Fibroblast of skin of left biceps (primary cell): ENCODE measurements at regions not wholly inside any gene's neighbourhood (a gene's known extent, or its start where the extent isn't known, plus 50 kb on each side); places are given as distances from the start of the nearest gene placed in this dataset.
"Not testable (repeated sequence)": the region's sequence is repeated elsewhere in the genome, so short reads cannot be mapped to it uniquely, and the experiment has no call there.

Experiments used
- DNase-seq, 2 experiments: peaks; one replicate each; pipeline ENCODE4 v3.0.0-alpha.2; 2013; ENCODE audit warnings: low read depth in 2 of 2

DNA sequence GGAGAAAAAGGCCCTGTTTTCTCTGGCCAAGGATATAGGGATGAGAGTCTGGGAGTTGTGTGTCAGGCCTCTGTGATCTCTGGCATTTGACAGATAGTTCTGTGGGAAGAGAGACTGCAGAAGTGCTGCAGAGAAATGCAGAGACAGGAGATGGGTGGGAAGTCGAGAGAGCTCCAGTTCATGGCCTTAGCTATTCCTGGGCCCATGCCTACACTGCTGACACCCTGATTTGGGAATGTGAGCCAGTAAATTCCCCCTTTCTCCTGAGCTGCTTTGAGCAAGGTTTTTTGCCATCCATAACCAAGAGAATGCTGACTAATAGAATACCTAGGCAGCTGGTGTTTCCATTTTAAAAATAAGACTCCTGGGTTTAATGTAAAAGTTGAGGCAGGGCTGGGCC, 59.3 kb downstream of the EBLN2 start:
- no peak for DNase-seq

DNA sequence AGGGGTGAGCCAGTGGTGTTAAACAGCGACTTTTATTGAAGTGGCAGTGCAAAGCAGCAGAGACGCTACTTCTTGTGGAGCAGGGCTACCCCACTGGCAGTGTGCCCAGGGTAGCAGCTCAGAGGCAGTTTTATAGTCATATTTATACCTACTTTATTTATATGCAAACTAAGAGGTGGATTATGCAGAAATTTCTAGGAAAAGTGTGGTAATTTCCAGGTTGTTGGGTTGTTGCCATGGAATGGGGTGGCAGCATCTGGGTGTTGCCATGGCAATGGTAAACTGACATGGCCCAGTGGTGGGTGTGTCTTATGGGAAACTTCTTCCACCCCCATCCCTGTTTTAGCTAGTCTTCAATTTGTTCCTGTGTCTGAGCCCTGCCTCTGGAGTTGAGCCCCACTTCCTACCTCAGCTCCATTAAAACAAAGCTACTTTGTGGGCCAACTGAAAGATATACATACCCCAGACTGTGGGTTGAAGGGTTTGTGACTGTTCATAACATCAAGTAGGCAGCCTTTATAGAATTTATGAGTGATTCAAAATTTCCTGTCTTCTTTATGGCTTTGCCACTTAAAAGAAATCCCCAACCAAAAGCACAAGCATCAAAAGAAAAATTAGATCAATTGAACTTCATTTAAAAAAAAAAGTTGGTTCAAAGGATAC, 60.3 kb downstream of the EBLN2 start:
- DNase-seq: no peak

DNA sequence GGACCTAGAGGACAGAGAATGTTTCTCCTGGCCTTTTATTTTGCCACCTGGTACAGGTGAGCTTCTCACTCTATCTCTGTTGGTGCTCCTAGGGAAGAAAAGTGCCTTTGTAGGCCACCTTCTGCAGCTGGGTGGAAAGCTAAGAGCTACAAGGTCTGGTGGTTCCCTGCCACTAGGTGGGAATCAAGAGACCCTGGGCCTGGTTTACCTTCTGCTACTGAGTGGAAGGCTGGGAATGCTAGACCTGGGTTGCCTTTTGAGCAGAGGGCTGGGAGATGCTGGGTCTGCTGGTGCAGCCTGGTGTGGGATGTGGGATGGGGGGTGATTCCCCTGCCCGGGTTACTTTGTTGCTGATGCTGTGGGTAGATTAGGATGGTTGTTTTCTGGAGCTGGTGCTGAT, 72.6 kb downstream of the EBLN2 start:
- no peak for DNase-seq

DNA sequence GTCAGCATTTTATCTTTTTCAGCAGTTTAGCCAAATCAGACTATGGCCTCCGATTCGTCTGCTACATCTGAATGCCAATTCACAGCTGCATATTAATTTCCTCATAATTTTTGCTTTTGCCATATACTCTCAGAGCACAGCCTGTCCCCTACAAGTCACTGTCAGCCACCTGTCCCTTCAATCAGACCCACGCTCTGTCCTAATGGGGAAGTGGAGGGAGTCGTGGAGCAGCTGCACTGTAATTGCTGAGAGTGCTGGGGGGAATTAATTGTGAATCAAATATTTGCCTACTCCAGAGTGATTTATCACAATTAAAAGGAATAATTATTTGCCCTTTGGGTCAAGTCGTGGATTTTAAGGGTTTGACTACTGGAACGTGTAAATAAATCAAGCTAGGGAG, 75.5 kb downstream of the EBLN2 start:
- DNase-seq: no peak

DNA sequence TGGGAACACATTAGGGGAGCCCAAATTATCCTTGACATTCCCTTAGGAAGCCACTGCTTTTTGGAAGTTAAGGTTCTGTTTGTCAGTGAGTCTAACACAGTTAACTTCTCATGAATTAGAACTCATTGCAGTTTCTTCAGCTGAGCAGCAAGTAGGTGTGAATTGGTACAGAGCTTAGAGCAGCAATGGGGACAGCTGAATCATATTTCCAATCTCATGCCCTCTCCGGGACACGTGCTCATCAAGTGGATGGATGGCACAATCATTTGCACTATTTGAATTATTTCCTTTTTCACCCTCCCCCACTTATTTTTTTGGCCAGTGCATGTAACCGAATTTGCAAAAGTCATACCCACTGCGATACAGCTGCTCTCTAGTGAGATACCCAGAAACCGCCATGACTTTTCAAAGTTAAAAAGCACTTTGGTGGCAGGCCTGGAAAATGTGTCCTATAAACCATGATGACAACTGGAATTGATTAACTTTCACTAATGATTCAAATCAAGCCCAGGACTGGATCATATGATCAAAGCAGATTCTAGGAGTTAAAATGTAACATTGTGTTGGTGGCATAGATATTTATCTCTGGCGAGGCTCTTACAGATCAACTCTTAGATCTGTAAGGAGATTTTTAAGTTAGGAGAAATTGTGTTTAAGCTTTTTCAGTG, 76.4 kb downstream of the EBLN2 start:
- DNase-seq: no peak

DNA sequence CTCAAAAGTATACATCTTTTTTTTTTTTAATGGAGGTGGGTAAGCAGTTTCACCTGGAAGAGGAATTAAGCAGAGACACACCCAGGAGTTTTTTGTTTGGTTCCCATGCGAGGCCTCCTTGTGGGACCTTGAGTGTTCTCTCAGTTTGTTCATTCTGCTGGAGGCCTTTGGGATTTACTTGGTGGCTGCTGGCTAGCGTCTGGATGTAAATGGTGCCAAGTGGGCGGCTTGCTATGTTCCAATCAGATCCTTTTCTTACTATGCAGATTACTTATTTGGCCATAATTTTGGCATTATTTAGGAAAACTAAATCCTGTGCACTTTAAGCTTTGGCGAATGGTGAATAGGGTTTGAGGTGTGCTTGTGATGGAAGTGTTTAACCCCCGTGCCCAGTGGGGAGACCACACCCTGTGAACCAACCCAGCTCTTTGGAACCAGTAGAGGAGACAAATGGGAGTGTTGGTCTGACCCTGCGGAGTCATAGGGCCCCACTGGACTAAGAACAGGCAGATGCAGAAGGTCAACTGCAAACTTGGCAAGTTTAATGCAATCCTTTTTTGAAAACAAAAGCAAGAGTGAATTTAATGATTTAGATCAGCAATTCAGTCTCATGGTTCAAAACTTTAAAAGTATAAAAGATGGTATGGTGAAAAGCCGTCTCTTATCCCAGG, 79.4 kb downstream of the EBLN2 start:
- DNase-seq: no peak

DNA sequence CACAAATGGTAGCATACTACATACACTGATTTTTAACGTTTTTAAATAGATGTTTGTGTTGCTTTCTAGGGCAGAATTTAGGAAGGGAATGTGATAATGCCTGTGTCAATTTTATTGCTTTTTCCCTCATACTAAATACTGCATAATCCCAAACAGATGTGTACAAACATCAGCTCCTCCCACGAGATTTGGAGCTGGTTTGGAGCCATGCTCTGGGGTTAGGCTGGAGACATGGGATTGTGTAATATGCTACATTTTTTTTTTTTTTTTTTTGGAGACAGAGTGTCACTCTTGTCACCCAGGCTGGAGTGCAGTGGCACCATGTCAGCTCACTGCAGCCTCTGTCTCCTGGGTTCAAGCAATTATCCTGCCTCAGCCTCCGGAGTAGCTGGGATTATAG, 80.1 kb downstream of the EBLN2 start:
- DNase-seq: peak in 1 of 2 experiments; percentile 7

DNA sequence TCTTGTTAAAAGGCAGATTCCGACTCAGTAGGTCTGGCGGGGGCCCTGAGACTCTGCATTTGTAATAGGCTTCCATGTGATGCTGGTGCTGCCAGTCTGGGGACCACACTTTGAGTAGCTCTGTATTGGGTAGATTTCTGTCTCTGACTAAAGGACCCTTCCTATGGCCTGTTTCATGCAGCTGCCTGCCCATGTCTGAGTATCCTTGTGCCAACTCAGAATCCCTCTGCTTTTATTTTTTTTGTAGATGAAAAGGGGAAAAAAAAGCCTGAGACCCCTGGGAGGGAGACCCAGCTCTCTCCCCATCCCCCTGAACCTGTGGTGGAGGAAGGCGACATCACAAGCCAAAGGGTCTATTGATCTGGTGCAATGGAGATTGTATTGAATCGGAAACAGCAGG, 81.9 kb downstream of the EBLN2 start:
- no peak for DNase-seq

DNA sequence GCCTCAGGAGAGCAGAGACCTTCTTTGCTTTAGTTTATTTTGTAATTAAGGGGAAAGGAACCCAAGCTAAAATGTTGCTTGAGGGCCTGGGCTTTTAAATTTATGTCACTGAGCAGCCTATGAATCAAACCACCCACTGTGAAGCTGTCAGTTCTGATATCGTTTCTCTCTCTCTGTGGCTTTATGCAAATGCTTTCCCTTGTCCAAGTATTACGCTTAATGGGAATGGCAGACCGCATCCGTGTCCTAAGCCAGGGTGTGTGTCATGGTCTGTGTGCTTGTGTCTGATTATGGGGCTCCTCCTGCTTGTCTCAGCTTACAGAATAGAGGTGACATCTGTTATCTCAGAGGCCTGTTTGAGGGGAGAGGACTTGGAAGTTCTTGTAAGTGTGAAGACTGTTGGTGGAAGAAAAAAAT, 82.4 kb downstream of the EBLN2 start:
- peak; percentile 28 to 35 for DNase-seq

DNA sequence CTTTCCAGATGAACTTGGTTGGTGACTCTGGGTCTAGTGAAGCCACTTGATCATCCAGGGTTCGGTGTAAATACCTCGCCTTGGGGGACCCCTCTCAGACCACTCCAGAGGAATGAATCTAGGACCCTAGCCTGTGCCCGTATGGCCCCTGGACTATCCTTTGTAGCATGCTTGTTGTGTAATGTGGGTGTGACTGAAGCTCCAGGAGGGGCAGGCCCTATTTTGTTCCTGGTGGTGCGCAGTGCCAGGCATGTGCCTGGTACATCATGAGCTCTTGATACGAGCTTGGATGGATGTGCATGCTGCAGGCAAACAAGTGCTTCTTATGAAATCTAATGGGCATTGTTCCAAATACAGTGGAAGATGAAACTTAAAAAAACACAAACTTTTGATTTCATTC, 82.8 kb downstream of the EBLN2 start:
- DNase-seq: no peak

DNA sequence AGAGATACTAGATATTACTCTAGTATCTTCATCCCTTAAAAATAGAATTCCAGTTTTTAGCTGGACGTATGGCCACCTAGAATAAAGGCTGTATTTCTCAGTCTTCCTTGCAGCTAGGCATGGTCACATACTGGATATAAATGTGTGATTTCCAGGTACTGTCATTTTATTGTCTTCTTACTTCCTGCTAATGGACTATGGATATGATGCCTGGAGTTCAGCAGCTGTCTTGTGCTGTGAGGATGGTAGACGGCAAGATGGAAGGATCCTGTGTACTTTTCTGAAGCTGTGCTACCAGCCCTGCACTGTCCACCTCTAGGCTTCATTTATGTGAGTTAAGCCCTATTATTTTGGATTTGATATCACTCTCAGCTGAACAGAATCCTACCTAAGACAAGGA, 83.4 kb downstream of the EBLN2 start:
- no peak for DNase-seq

DNA sequence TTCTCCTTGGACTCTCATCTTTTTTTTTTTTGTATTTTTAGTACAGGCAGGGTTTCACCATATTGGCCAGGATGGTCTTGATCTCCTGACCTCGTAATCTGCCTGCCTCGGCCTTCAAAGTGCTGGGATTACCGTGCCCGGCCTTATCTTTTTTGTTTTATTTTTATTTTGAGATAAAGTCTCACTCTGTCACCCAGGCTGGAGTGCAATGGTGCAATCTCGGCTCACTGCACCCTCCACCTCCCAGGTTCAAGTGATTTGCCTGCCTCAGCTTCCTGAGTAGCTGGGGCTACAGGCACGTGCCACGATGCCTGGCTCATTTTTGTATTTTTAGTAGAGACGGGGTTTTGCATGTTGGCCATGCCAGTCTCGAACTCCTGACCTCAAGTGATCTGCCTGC, 86.0 kb downstream of the EBLN2 start:
- not testable (repeated sequence) for DNase-seq

DNA sequence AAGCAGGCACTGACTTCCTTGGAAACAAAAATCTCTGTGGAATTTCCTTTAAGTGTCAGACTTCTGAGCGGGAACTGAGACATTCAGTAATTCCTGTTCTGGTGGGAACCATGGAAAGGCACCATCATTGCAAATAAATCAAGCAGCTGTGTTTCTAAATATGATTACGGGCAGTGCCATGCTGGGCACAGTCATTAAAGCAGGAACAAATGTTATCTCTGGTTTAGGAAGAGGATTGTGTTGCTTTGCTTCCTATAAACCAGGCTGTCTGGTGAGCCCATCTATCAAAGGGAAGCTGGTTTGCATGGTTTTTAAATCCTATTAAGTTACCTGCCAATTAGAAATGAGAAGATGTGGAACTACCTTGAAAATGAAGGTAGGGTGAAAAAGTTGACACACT, 86.7 kb downstream of the EBLN2 start:
- no peak for DNase-seq

DNA sequence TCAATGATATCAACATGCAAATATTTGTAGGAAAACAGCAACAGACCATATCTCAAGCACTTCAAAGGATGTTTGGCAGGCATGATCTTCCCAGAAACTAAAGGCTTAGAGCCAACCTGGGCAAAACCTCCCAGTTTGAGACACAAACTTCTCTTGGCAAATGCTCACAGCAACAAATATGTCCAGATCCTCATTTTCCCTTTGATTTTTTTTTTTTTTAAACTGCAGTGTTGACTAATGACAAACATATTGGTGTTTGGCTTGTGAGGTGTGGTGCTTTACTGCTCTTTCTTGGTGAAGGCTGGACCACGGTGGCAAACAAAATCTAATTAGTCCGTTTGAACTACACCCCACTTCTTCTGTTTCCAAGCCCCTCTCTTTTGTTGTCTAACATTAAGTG, 87.2 kb downstream of the EBLN2 start:
- no peak for DNase-seq

DNA sequence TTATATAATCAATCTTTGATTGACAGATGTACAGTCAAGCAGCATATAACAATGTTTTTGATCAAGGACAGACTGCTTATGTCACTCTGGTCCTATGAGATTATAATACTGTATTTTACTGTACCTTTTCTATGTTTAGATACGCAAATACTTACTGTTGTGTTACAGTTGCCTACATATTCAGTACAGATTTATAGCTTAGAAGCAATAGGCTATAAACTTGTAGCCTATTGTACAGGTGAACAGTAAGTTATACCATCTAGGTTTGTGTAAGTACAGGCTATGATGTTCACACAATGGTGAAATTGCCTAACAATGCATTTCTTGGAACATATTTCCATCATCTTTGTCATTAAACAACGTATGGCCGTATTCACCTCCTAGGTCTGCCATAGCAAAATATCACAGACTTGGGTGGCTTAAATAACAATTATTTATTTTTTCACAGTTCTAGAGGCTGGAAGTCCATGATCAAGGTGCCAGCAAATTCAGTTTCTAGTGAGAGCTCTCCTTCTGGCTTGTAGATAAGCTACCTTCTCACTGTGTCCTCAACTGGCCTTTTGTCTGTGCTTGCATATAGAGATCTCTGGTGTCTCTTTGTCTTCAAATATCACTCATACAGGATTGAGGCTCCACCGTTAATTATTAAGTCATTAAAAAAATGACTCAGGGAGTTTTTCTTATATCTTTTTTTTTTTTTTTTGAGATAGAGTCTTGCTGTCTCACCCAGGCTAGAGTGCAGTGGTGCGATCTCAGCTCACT, 89.1 kb downstream of the EBLN2 start:
- DNase-seq: no peak

DNA sequence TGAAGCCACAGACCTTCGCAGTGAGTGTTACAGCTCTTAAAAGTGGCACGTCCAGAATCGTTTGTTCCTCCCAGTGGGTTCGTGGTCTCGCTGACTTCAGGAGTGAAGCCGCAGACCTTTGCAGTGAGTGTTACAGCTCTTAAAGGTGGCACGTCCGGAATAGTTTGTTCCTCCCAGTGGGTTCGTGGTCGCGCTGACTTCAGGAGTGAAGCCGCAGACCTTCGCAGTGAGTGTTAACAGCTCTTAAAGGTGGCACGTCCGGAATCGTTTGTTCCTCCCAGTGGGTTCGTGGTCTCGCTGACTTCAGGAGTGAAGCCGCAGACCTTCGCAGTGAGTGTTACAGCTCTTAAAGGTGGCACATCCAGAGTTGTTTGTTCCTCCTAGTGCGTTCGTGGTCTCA, 91.1 kb downstream of the EBLN2 start:
- not testable (repeated sequence) for DNase-seq

DNA sequence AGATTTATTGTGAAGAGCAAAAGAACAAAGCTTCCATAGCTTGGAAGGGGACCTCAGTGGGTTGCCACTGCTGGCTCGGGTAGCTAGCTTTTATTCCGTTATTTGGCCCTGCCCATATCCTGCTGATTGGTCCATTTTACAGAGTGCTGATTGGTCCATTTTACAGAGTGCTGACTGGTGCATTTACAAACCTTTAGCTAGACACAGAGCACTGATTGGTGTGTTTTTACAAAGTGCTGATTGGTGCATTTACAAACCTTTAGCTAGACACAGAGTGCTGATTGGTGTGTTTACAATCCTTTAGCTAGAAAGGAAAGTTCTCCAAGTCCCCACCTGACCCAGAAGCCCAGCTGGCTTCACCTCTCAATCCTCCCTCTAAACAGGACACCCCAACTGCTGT, 91.6 kb downstream of the EBLN2 start:
- DNase-seq: not testable (repeated sequence)

DNA sequence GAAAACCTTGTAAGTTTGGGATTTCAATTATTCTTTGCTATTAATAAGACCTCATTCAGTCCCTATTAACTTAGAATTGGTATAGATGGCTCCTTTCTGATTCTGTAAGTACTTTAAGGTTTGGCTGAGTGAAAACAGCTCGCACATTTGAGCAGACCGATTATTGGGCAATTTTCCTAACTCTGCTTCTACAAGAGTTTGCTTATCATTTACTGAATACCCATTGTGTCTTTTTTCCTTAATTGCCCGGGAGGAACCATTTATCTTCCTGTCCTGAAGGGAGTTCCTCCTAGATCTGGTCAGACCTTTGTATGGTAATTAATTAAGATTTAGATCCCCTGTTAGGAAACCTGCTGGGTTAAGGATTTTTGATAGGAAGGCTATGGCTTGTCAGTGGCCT, 92.8 kb downstream of the EBLN2 start:
- not testable (repeated sequence) for DNase-seq

DNA sequence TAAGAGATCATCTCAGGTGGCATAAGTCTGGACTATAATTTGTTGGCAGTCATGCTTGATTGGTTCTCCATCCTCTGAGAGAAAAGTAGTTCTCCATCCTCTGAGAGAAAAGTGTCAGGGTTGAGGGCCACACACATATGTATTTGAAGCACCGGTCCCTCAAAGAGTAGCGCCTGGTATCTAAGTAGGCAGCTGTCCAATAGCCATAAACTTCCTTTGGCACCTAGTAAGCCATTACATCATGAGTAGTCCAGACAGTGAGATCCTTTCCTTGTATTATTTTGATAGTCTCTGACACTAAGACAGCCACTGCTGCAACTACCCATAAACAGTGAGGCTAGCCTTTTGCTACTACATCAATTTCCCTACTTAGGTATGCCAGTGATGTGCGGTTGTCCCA, 94.0 kb downstream of the EBLN2 start:
- not testable (repeated sequence) for DNase-seq

DNA sequence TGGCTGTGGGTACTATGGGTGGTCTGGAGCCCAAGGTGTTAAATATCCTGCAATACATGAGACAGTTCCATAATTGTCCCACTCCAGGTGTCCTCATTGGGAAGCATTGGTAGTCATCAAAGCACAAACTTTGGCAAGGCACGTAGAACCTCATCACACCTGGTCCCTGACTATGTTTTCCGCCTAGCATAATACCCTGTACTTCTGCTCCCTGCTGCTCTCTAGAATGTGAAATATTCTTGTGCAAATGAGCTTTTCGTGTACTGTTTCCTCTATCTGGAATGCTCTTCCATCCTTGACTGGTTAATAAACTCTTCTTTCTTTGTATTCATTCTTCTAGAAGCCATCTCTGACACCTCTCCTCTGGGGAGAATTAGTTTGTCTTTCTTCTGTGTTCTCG, 103.2 kb downstream of the EBLN2 start:
- no peak for DNase-seq

DNA sequence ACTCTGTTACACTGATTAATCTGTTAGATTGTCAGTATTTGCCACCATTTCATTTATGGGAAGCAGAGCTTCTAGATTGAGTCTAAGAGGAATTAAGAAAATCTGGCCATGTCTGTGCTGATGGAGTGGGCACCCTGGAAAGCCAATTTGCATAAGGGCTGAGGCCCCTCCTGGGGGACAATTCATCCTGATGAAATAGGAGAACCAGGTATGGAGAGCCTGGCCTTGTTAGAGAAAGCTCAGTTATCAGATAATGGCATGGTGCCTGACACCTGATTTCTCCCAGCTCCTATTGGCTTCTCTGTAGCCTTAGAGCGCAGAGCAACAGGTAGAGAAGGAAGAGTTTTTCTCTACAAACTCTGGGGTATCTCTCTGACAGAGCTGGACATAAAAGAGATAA, 114.2 kb downstream of the EBLN2 start:
- DNase-seq: no peak

DNA sequence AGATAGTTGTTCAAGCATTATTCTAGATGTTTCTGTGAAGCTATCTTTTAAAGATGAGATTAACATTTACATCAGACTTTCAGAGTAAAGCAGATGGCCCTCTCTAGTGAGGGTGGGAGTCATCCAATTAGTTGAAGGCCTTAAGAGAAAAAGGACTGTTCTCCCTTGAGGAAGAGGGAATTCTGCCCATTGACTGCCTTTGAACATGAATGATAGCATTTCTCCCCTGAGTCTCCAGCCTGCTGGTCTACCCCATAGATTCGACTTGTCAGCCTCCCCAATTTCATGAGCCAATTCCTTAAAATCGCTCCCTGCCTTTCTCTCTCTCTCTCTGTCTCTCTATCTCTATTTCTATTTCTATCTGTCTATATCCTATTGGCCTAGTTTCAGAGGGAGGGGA, 115.5 kb downstream of the EBLN2 start:
- DNase-seq: no peak

DNA sequence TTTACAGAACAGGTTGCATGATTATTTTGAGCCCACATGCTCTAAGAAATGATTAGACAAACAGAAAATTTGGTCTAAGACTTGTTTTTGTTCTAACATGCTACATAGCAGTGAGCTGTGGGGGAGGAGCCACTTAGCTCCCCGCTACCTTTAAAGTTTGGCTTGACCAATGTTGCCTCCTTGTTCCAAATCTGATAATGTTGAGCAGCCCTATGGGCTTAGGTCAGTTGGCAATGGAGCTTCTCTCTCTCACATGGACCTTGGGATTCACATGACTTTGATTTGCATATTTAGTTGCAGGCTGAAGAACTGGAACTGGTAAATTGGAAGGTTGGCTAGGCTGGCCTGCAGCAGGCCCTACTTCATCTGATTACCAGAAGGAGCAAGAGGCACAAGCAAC, 116.4 kb downstream of the EBLN2 start:
- no peak for DNase-seq
